ENCODE measurements at regions not wholly inside any gene's neighbourhood (a gene's known extent, or its start where the extent isn't known, plus 50 kb on each side); places are given as distances from the start of the nearest gene placed in this dataset.
"Not testable (repeated sequence)": the region's sequence is repeated elsewhere in the genome, so short reads cannot be mapped to it uniquely, and the experiment has no call there.

GRCh38 chr11:46176421-46176820, 55.2 kb upstream of the PHF21A start:
- TF ChIP-seq CTCF (IDR thresholded peaks at IDR 0.05) = no peak
- DNase-seq (ENCODE audit: low spot score) = no peak
- Histone ChIP-seq H3K27ac (no peak overlapping the region), H3K36me3 (no peaks in the 10 kb centered on the region), H3K9me3 (no peaks in the 10 kb centered on the region), H3K27me3 (replicated peaks; ENCODE audit: insufficient read depth) (no peaks in the 10 kb centered on the region), H3K4me1 (ENCODE audit: control insufficient read depth in 1 of 2, low read depth in 2 of 2) (no peaks in the 10 kb centered on the region), H3K4me3 (no peak overlapping the region)
- no peak for ATAC-seq (ENCODE audit: insufficient number of reproducible peaks, low FRiP score, low read depth)

GRCh38 chr11:46175401-46176002, 54.2 kb upstream of the PHF21A start:
- no peak overlapping the region for H3K4me3 ChIP-seq
- ATAC-seq (ENCODE audit: insufficient number of reproducible peaks, low FRiP score, low read depth) (no peak), DNase-seq (ENCODE audit: low spot score) (no peak)
- no peak for TF ChIP-seq CTCF (IDR thresholded peaks at IDR 0.05)
- H3K27ac ChIP-seq = no peak overlapping the region
- H3K27me3 ChIP-seq (replicated peaks; ENCODE audit: insufficient read depth) = no peaks in the 10 kb centered on the region
- H3K9me3 ChIP-seq = no peaks in the 10 kb centered on the region
- no peaks in the 10 kb centered on the region for H3K36me3 ChIP-seq
- no peaks in the 10 kb centered on the region for H3K4me1 ChIP-seq (ENCODE audit: control insufficient read depth in 1 of 2, low read depth in 2 of 2)

- not testable (repeated sequence) for H3K4me3 ChIP-seq; H3K27me3 ChIP-seq (replicated peaks; ENCODE audit: insufficient read depth); H3K9me3 ChIP-seq; ATAC-seq (ENCODE audit: insufficient number of reproducible peaks, low FRiP score, low read depth); H3K27ac ChIP-seq; H3K36me3 ChIP-seq; DNase-seq (ENCODE audit: low spot score); H3K4me1 ChIP-seq (ENCODE audit: control insufficient read depth in 1 of 2, low read depth in 2 of 2)
These were observed 50.4 kb upstream of the PHF21A start for GRCh38 chr11:46171693-46172092.
